ENCODE measurements at regions not wholly inside any gene's neighbourhood (a gene's known extent, or its start where the extent isn't known, plus 50 kb on each side); places are given as distances from the start of the nearest gene placed in this dataset.

- WGBS: 69% methylated on average over 1 of the region's 1 CpG
- DNase-seq (ENCODE audit: low spot score in 2 of 2): no peak
- no peaks in the 10 kb centered on the region for H3K27me3 ChIP-seq
- TF ChIP-seq EP300 (IDR thresholded peaks at IDR 0.05) (no peak), POLR2AphosphoS5 (IDR thresholded peaks at IDR 0.05) (no peak), POLR2A (IDR thresholded peaks at IDR 0.05) (no peak)
- TF ChIP-seq, protein P1, sequence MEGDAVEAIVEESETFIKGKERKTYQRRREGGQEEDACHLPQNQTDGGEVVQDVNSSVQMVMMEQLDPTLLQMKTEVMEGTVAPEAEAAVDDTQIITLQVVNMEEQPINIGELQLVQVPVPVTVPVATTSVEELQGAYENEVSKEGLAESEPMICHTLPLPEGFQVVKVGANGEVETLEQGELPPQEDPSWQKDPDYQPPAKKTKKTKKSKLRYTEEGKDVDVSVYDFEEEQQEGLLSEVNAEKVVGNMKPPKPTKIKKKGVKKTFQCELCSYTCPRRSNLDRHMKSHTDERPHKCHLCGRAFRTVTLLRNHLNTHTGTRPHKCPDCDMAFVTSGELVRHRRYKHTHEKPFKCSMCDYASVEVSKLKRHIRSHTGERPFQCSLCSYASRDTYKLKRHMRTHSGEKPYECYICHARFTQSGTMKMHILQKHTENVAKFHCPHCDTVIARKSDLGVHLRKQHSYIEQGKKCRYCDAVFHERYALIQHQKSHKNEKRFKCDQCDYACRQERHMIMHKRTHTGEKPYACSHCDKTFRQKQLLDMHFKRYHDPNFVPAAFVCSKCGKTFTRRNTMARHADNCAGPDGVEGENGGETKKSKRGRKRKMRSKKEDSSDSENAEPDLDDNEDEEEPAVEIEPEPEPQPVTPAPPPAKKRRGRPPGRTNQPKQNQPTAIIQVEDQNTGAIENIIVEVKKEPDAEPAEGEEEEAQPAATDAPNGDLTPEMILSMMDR (IDR thresholded peaks at IDR 0.05): no peak
- H3K36me3 ChIP-seq: no peaks in the 10 kb centered on the region
- H3K27ac ChIP-seq: no peak overlapping the region
- H3K4me1 ChIP-seq: no peaks in the 10 kb centered on the region
- H3K4me3 ChIP-seq: no peak overlapping the region
- no peaks in the 10 kb centered on the region for H3K9me3 ChIP-seq
Observed at GRCh38 chr1:60374537-60374936, 301.0 kb upstream of the C1orf87 start.

DNA sequence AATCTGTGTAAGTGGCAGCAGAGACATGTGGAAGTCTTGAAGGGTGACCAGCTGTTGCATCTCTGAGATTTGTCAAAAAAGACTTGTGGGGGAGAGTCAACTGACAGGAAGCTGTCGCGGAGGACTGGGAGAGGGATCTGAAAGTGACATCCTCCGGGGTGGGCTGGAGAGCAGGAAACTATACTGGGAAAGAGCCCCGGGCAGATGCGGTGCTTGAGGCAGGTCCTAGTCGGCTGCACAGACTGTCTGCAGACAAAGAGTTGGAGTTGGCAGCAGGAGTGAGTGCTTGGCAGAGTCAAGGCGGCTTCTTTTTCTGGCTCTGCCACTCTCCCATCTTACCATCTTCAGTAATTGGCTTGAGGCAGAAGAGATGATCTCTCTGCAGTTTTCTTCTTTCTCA is 294.0 kb upstream of the C1orf87 start:
- Histone ChIP-seq H3K27me3 (no peaks in the 10 kb centered on the region), H3K4me3 (no peak overlapping the region), H3K9me3 (no peaks in the 10 kb centered on the region), H3K4me1 (no peaks in the 10 kb centered on the region), H3K36me3 (no peaks in the 10 kb centered on the region), H3K27ac (no peak overlapping the region)
- TF ChIP-seq POLR2A (IDR thresholded peaks at IDR 0.05): no peak
- TF ChIP-seq, protein P1 (IDR thresholded peaks at IDR 0.05): no peak
- TF ChIP-seq EP300 (IDR thresholded peaks at IDR 0.05): no peak
- 19% methylated on average over 7 of the region's 7 CpGs for WGBS
- no peak for DNase-seq (ENCODE audit: low spot score in 2 of 2)

DNA sequence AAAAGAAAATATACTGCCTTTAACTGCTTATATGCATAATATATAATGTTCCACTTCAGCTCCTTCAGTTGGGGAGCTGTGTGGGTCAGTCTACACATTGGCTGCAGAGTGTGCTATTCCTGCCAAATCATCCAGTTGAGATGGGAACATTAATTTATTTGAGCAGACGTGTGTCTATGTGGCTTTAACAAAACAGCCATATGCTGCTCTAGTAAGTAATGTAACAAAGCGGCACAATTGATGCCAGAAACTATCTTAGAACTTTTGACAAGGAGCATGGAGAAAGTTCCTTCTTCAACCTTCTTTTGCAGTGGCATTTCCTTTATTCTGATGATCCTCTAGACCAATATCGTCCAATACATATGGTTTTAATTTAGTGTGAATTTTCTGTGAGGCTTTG is 285.9 kb upstream of the C1orf87 start:
- no peak overlapping the region for H3K27ac ChIP-seq
- DNase-seq (ENCODE audit: low spot score in 2 of 2): no peak
- no peak overlapping the region for H3K4me3 ChIP-seq
- TF ChIP-seq POLR2A (IDR thresholded peaks at IDR 0.05): no peak
- no peak for TF ChIP-seq EP300 (IDR thresholded peaks at IDR 0.05)
- no peak for TF ChIP-seq POLR2AphosphoS5 (IDR thresholded peaks at IDR 0.05)
- TF ChIP-seq, protein P1 (IDR thresholded peaks at IDR 0.05): no peak
- WGBS: 68% methylated on average over 3 of the region's 3 CpGs
- no peaks in the 10 kb centered on the region for H3K27me3 ChIP-seq
- no peaks in the 10 kb centered on the region for H3K4me1 ChIP-seq
- no peaks in the 10 kb centered on the region for H3K36me3 ChIP-seq
- no peaks in the 10 kb centered on the region for H3K9me3 ChIP-seq

DNA sequence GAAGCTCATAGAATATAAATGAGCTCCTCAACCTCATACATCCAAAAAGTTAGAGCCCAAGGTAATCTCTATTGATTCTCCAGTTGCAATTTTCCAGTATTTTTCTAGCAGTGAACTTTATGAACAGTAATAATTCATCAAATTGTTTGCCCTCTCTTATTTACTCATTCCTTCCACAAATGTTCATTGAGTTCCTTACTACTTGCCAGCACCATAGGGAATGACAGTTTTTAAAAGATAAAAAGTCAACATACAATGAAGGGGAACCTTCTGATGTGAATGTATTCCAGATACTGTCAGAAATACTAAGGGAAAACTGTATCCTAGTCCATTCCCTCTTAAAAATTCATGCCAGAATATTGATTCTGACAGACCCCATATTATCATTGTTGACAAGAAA is 277.0 kb upstream of the C1orf87 start:
- TF ChIP-seq EP300 (IDR thresholded peaks at IDR 0.05) (no peak), POLR2AphosphoS5 (IDR thresholded peaks at IDR 0.05) (no peak), POLR2A (IDR thresholded peaks at IDR 0.05) (no peak)
- TF ChIP-seq, protein P1 (IDR thresholded peaks at IDR 0.05): no peak
- Histone ChIP-seq H3K4me3 (no peak overlapping the region), H3K27me3 (no peaks in the 10 kb centered on the region), H3K36me3 (no peaks in the 10 kb centered on the region), H3K27ac (no peak overlapping the region), H3K9me3 (no peaks in the 10 kb centered on the region), H3K4me1 (no peaks in the 10 kb centered on the region)
- no peak for DNase-seq (ENCODE audit: low spot score in 2 of 2)

GRCh38 chr1:60348884-60349283 is 275.3 kb upstream of the C1orf87 start:
- Histone ChIP-seq H3K27ac (no peak overlapping the region), H3K27me3 (no peaks in the 10 kb centered on the region), H3K9me3 (no peaks in the 10 kb centered on the region), H3K36me3 (no peaks in the 10 kb centered on the region), H3K4me3 (no peak overlapping the region), H3K4me1 (no peaks in the 10 kb centered on the region)
- no peak for DNase-seq (ENCODE audit: low spot score in 2 of 2)
- 96% methylated on average over 1 of the region's 1 CpG for WGBS
- no peak for TF ChIP-seq POLR2AphosphoS5 (IDR thresholded peaks at IDR 0.05)
- TF ChIP-seq, protein P1 (IDR thresholded peaks at IDR 0.05): no peak

All from suprapubic skin (tissue), 4 donors.